Prostate gland (tissue), 1 donor: ENCODE measurements at regions not wholly inside any gene's neighbourhood (a gene's known extent, or its start where the extent isn't known, plus 50 kb on each side); places are given as distances from the start of the nearest gene placed in this dataset.

Experiments used
- POLR2A ChIP-seq: fragments of 450-650 bp; IDR thresholded peaks from one replicate; pipeline ENCODE4 v1.6.1; 2016; ENCODE audit warnings: antibody characterized with exemption, mild to moderate bottlenecking
- POLR2AphosphoS5 ChIP-seq: sonication (generic); formaldehyde crosslinking; IDR thresholded peaks from one replicate; pipeline ENCODE4 v1.6.1; 2017; ENCODE audit warnings: antibody characterized with exemption

DNA sequence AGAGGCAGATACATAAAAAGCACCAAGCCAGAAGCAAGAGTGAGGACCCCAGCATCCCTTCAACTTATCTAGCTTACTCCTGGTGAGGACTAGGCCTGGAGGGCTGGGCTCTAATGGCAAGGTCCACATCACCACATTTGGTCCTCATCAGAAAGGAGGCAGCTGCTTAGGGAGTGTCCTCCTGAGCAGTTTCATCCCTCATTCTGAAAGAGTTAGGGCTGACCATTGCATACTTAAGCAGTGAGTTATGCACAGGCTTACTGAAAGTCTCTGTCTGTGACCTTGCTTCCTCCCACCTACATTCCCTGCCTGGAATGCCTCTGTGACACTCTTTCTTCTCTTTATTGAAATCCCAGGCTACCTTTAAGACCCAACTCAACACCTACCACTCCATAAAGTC lies 301.8 kb upstream of the ACVR2A start:
- TF ChIP-seq POLR2AphosphoS5 (no peak), POLR2A (no peak)
